Kidney capillary endothelial cell (primary cell): ENCODE measurements at regions not wholly inside any gene's neighbourhood (a gene's known extent, or its start where the extent isn't known, plus 50 kb on each side); places are given as distances from the start of the nearest gene placed in this dataset.

Experiments
- DNase-seq: peaks from one replicate; pipeline ENCODE4 v3.0.0-alpha.2; 2018; ENCODE audit warnings: low spot score

- no peak for DNase-seq
Measured at GRCh38 chr21:16587141-16587581, 857.4 kb downstream of the USP25 start.

GRCh38 chr21:16587681-16588375 is 858.0 kb downstream of the USP25 start:
- DNase-seq, result no peak

- no peak for DNase-seq
Measured at GRCh38 chr21:16588433-16588860, 858.7 kb downstream of the USP25 start.

- DNase-seq, result no peak
Measured at GRCh38 chr21:16589006-16589898, 859.5 kb downstream of the USP25 start.

- DNase-seq, result no peak
Measured at GRCh38 chr21:16590186-16590585, 860.4 kb downstream of the USP25 start.

GRCh38 chr21:16590641-16591292 is 861.0 kb downstream of the USP25 start:
- no peak for DNase-seq

- no peak for DNase-seq
Measured at GRCh38 chr21:16592381-16592780, 862.6 kb downstream of the USP25 start.

- DNase-seq, result no peak
Measured at GRCh38 chr21:16594191-16594590, 864.4 kb downstream of the USP25 start.

- DNase-seq, result no peak
Measured at GRCh38 chr21:16596369-16596768, 866.6 kb downstream of the USP25 start.

- DNase-seq, result no peak
Measured at GRCh38 chr21:16597753-16598152, 868.0 kb downstream of the USP25 start.

- no peak for DNase-seq
Measured at GRCh38 chr21:16605597-16605996, 875.8 kb downstream of the USP25 start.

GRCh38 chr21:16606271-16606670 is 876.5 kb downstream of the USP25 start:
- no peak for DNase-seq

GRCh38 chr21:16608209-16608830 is 878.5 kb downstream of the USP25 start:
- DNase-seq, result no peak

- no peak for DNase-seq
Measured at GRCh38 chr21:16619281-16619680, 889.5 kb downstream of the USP25 start.

- no peak for DNase-seq
Measured at GRCh38 chr21:16620786-16621320, 891.1 kb downstream of the USP25 start.

GRCh38 chr21:16624479-16625118 is 888.2 kb upstream of the CXADR start:
- no peak for DNase-seq

GRCh38 chr21:16625491-16625890 is 887.4 kb upstream of the CXADR start:
- no peak for DNase-seq

GRCh38 chr21:16633831-16634459 is 878.9 kb upstream of the CXADR start:
- DNase-seq, result no peak

GRCh38 chr21:16634515-16634914 is 878.3 kb upstream of the CXADR start:
- DNase-seq, result no peak

- no peak for DNase-seq
Measured at GRCh38 chr21:16640297-16641027, 872.4 kb upstream of the CXADR start.
